ENCODE measurements at regions not wholly inside any gene's neighbourhood (a gene's known extent, or its start where the extent isn't known, plus 50 kb on each side); places are given as distances from the start of the nearest gene placed in this dataset.
A peak's percentile ranks its signal among the peaks of the same experiment; 100 is the strongest.

- DNase-seq: no peak
- Histone ChIP-seq H3K36me3 (no peaks in the 10 kb centered on the region), H3K27me3 (no peaks in the 10 kb centered on the region), H3K9me3 (no peaks in the 10 kb centered on the region), H3K4me3 (no peak overlapping the region)
These were observed 74.1 kb upstream of the MAP4K3 start for GRCh38 chr2:39511219-39511604.

GRCh38 chr2:39511605-39512433, 74.7 kb upstream of the MAP4K3 start:
- no peak overlapping the region for H3K4me3 ChIP-seq
- no peaks in the 10 kb centered on the region for H3K9me3 ChIP-seq
- peak; percentile 8 for DNase-seq
- H3K36me3 ChIP-seq: no peaks in the 10 kb centered on the region
- H3K27me3 ChIP-seq: no peaks in the 10 kb centered on the region

GRCh38 chr2:39512434-39512935, 75.4 kb upstream of the MAP4K3 start:
- Histone ChIP-seq H3K4me3 (no peak overlapping the region), H3K9me3 (no peaks in the 10 kb centered on the region), H3K27me3 (no peaks in the 10 kb centered on the region), H3K36me3 (no peaks in the 10 kb centered on the region)
- DNase-seq: no peak

GRCh38 chr2:39512941-39513340, 75.9 kb upstream of the MAP4K3 start:
- Histone ChIP-seq H3K27me3 (no peaks in the 10 kb centered on the region), H3K9me3 (no peaks in the 10 kb centered on the region), H3K36me3 (no peaks in the 10 kb centered on the region), H3K4me3 (no peak overlapping the region)
- no peak for DNase-seq

DNA sequence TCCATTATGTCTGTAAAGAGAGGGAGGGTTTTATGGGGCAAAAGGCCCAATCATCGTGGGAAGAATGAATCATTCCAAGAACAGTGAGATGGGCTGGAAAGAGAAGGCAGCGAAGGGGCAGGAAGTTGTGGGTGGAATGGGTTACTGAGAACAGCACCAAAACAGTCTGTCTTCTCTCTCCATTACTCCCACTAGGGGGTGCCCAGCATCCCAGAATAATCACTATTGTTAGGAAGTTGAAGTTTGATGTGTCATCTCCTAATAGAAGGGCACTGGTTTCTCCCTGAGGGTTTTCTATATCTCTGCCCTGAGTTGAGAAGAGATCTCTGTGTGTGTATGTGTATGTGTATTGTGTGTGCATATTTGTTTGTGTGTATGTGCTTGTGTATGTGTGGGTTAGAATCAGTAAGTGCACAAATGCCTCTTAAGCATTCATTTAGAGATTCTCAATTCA, 76.6 kb upstream of the MAP4K3 start:
- Histone ChIP-seq H3K36me3 (no peaks in the 10 kb centered on the region), H3K4me3 (no peak overlapping the region), H3K27me3 (no peaks in the 10 kb centered on the region), H3K9me3 (no peaks in the 10 kb centered on the region)
- peak; percentile 87 for DNase-seq

DNA sequence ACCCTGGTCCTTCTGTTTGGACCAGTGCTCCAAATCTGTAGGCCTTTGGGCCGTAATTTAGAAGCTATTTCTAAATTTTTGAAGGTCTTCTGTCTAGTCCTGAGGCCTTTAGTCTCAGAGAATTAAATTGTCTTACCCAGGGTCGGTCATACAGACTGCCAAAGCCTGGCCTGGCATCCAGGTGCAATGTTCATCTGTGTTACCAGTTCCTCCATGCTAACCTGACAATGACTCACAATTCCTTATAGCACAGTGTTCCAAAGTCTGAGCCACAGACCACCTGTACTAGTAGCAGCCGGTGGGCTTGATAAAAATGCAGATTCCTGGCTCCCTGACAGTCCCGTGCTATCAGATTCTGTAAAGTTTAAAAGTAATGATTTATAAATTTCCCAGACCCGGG, 77.7 kb upstream of the MAP4K3 start:
- no peaks in the 10 kb centered on the region for H3K9me3 ChIP-seq
- no peak overlapping the region for H3K4me3 ChIP-seq
- DNase-seq: no peak
- H3K27me3 ChIP-seq: no peaks in the 10 kb centered on the region
- H3K36me3 ChIP-seq: no peaks in the 10 kb centered on the region

GRCh38 chr2:39515273-39515896, 78.3 kb upstream of the MAP4K3 start:
- no peaks in the 10 kb centered on the region for H3K36me3 ChIP-seq
- no peaks in the 10 kb centered on the region for H3K9me3 ChIP-seq
- DNase-seq: no peak
- H3K4me3 ChIP-seq: no peak overlapping the region
- no peaks in the 10 kb centered on the region for H3K27me3 ChIP-seq

GRCh38 chr2:39515897-39516346, 78.8 kb upstream of the MAP4K3 start:
- no peak overlapping the region for H3K4me3 ChIP-seq
- no peak for DNase-seq

DNA sequence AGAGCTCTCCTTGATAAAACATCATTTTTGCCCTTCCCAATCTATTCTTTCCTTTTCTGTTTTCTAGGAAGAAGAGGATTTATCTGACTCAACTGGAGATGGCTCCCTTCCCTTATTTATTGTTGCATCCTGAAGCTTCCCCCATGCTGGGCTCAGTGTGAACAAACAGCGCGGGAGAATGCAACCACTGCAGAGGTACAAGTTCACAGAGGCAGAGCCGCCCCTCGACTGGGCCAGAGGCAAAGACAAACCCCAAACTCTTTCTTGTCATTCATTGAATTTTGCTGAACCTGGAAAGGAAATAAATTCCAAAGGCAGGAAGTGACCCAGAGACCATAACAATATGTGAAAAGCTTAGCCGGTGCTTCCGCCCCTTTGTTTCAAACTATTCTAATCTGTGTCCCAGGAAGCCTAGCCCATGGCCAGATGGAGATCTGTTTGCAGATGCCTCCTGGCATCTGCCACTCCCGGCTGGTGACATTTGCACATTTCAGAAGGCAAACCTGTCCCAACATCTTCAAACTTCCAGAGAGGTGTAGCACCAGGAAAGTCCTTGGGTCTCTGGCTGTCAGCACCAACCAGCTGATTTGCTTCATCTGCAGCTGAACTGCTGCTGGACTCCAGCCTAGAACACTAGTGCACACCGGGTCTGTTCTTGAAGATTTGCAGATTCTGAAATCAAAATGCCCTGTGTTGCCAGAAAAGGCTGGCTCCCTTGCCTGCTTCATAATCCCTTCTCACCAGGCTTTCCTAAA, 79.4 kb upstream of the MAP4K3 start:
- no peaks in the 10 kb centered on the region for H3K27me3 ChIP-seq
- H3K36me3 ChIP-seq: no peaks in the 10 kb centered on the region
- DNase-seq: peak; percentile 75

More at GRCh38 chr2:39515897-39516346, 78.8 kb upstream of the MAP4K3 start:
- no peaks in the 10 kb centered on the region for H3K36me3 ChIP-seq
- no peaks in the 10 kb centered on the region; the same call in 1 of the 2 replicates for H3K9me3 ChIP-seq
- no peaks in the 10 kb centered on the region for H3K27me3 ChIP-seq

GRCh38 chr2:39517102-39517436, 80.0 kb upstream of the MAP4K3 start:
- no peak overlapping the region for H3K4me3 ChIP-seq
- no peaks in the 10 kb centered on the region; the same call in none of the 2 replicates for H3K9me3 ChIP-seq
- no peaks in the 10 kb centered on the region for H3K36me3 ChIP-seq
- no peaks in the 10 kb centered on the region for H3K27me3 ChIP-seq
- no peak for DNase-seq

More for the DNA sequence above, 79.4 kb upstream of the MAP4K3 start:
- no peaks in the 10 kb centered on the region; the same call in none of the 2 replicates for H3K9me3 ChIP-seq
- H3K4me3 ChIP-seq: no peak overlapping the region

GRCh38 chr2:39517622-39518021, 80.5 kb upstream of the MAP4K3 start:
- no peak overlapping the region for H3K4me3 ChIP-seq
- no peaks in the 10 kb centered on the region; the same call in none of the 2 replicates for H3K9me3 ChIP-seq
- H3K36me3 ChIP-seq: no peaks in the 10 kb centered on the region
- DNase-seq: no peak
- H3K27me3 ChIP-seq: no peaks in the 10 kb centered on the region

- no peaks in the 10 kb centered on the region; the same call in none of the 2 replicates for H3K9me3 ChIP-seq
- H3K27me3 ChIP-seq: no peaks in the 10 kb centered on the region
- no peaks in the 10 kb centered on the region for H3K36me3 ChIP-seq
- DNase-seq: no peak
- H3K4me3 ChIP-seq: no peak overlapping the region
These were observed 82.8 kb upstream of the MAP4K3 start for GRCh38 chr2:39519886-39520285.

- DNase-seq: no peak
- H3K36me3 ChIP-seq: no peaks in the 10 kb centered on the region
- no peaks in the 10 kb centered on the region for H3K27me3 ChIP-seq
- no peak overlapping the region for H3K4me3 ChIP-seq
- H3K9me3 ChIP-seq: no peaks in the 10 kb centered on the region; the same call in none of the 2 replicates
These were observed 84.9 kb upstream of the MAP4K3 start for GRCh38 chr2:39521876-39522517.

DNA sequence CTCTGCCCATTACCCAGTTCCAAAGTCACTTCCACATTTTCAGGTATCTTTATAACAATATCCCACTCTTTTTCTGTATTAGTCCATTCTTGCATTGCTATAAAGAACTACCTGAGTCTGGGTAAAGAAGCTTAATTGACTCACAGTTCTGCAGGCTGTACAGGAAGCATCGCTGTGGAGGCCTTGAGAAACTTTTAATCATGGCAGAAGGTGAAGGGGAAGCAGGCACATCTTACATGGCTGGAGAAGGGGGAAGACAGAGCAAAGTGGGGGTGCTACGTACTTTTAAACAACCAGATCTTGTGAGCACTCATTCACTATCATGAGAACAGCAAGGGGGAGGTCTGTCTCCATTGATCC, 85.4 kb upstream of the MAP4K3 start:
- H3K9me3 ChIP-seq: no peaks in the 10 kb centered on the region; the same call in none of the 2 replicates
- no peaks in the 10 kb centered on the region for H3K27me3 ChIP-seq
- H3K36me3 ChIP-seq: no peaks in the 10 kb centered on the region
- H3K4me3 ChIP-seq: no peak overlapping the region
- no peak for DNase-seq

- Histone ChIP-seq H3K27me3 (no peaks in the 10 kb centered on the region), H3K36me3 (no peaks in the 10 kb centered on the region), H3K9me3 (no peaks in the 10 kb centered on the region; the same call in none of the 2 replicates), H3K4me3 (no peak overlapping the region)
- DNase-seq: peak; percentile 48
These were observed 86.4 kb upstream of the MAP4K3 start for GRCh38 chr2:39523308-39524044.

GRCh38 chr2:39524061-39524460, 87.0 kb upstream of the MAP4K3 start:
- DNase-seq: no peak
- Histone ChIP-seq H3K27me3 (no peaks in the 10 kb centered on the region), H3K9me3 (no peaks in the 10 kb centered on the region; the same call in none of the 2 replicates), H3K4me3 (no peak overlapping the region), H3K36me3 (no peaks in the 10 kb centered on the region)

Measured in MG63 (cell line).